ENCODE measurements at regions not wholly inside any gene's neighbourhood (a gene's known extent, or its start where the extent isn't known, plus 50 kb on each side); places are given as distances from the start of the nearest gene placed in this dataset.

DNA sequence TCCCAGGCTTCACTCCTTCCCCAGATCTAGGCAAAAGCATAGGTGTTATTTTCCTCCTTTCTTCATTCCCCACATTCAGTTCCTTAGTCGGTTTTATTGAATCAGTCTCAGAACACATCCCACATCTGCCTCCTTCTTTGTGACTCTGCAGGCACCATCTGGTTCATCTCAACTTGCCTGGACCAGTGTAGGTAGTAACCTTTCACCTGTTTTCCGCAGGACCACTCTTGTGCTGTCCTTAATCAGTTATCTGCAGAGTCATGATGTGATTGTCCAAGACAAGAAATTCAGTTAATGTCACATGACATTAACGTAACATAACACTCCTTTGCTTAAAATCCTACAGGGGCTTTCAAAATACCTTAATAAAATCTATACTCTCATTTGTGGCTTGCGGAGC lies 174.6 kb downstream of the CHRM3 start:
- TF ChIP-seq, protein P1, sequence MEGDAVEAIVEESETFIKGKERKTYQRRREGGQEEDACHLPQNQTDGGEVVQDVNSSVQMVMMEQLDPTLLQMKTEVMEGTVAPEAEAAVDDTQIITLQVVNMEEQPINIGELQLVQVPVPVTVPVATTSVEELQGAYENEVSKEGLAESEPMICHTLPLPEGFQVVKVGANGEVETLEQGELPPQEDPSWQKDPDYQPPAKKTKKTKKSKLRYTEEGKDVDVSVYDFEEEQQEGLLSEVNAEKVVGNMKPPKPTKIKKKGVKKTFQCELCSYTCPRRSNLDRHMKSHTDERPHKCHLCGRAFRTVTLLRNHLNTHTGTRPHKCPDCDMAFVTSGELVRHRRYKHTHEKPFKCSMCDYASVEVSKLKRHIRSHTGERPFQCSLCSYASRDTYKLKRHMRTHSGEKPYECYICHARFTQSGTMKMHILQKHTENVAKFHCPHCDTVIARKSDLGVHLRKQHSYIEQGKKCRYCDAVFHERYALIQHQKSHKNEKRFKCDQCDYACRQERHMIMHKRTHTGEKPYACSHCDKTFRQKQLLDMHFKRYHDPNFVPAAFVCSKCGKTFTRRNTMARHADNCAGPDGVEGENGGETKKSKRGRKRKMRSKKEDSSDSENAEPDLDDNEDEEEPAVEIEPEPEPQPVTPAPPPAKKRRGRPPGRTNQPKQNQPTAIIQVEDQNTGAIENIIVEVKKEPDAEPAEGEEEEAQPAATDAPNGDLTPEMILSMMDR (IDR thresholded peaks at IDR 0.05) = no peak
- no peak for TF ChIP-seq POLR2A (IDR thresholded peaks at IDR 0.05)

Measured in right lobe of liver (tissue), 4 donors.